SK-N-SH (cell line): ENCODE measurements at regions not wholly inside any gene's neighbourhood (a gene's known extent, or its start where the extent isn't known, plus 50 kb on each side); places are given as distances from the start of the nearest gene placed in this dataset.

Experiments used
- CTCF ChIA-PET: fragments of 300-600, 350-600 bp; formaldehyde crosslinking; extraction: SDS; loops from one replicate; lab custom pipeline; 2021; lab: Yijun Ruan, JAX
- POLR2A ChIA-PET: fragments of 350-600 bp; sonication (Branson Sonifier 250); formaldehyde crosslinking; extraction: SDS; loops from one replicate; lab custom pipeline; 2020; ENCODE audit warnings: antibody characterized with exemption, inconsistent platforms; lab: Yijun Ruan, JAX
- DNase-seq: peaks from one replicate; pipeline ENCODE4 v3.0.0; 2012
- H2AFZ ChIP-seq: fragments of 200-600 bp; sonication (generic); 2 replicates; pipeline ENCODE4 v1.8.1; 2016; ENCODE audit warnings: antibody characterized with exemption, mild to moderate bottlenecking, low read depth
- H3F3A ChIP-seq: fragments of 200-600 bp; sonication (generic); replicated peaks from 2 replicates; pipeline ENCODE3; 2016; ENCODE audit warnings: antibody characterized with exemption, mild to moderate bottlenecking; ENCODE audit not compliant: insufficient read depth
- H3K27ac ChIP-seq, 2 experiments: fragments of 200-500 bp in 1 of 2; fragments of 200-600 bp in 1 of 2; sonication (Bioruptor generic) in 1 of 2; sonication (generic), shearing (Covaris generic) in 1 of 2; 2 replicates each; pipeline versions ENCODE4 v1.5.1 to v1.6.1; 2014 to 2016; ENCODE audit warnings: low read depth in 2 of 2, inconsistent platforms in 1 of 2, low read length in 1 of 2, mild to moderate bottlenecking in 1 of 2, mixed read lengths in 1 of 2
- H3K27me3 ChIP-seq: fragments of 200-600 bp; sonication (generic), shearing (Covaris generic); 2 replicates; pipeline ENCODE4 v1.6.1; 2016; ENCODE audit warnings: mixed run types; ENCODE audit not compliant: insufficient read depth
- H3K36me3 ChIP-seq, 2 experiments: fragments of 200-500 bp in 1 of 2; fragments of 200-600 bp in 1 of 2; sonication (Bioruptor generic) in 1 of 2; sonication (generic) in 1 of 2; replicated peaks in 1 of 2; 2 replicates each; pipeline versions ENCODE3 to v1.5.1; 2014 to 2016; ENCODE audit warnings: low read length in 1 of 2, mild to moderate bottlenecking in 1 of 2; ENCODE audit not compliant: insufficient read depth in 2 of 2, control insufficient read depth in 1 of 2
- H3K4me1 ChIP-seq, 2 experiments: fragments of 200-500 bp in 1 of 2; fragments of 200-600 bp in 1 of 2; sonication (Bioruptor generic) in 1 of 2; sonication (generic), shearing (Covaris generic) in 1 of 2; 2 replicates each; pipeline versions ENCODE4 v1.5.1 to v1.6.1; 2014 to 2016; ENCODE audit warnings: low read depth in 1 of 2, low read length in 1 of 2, mixed run types in 1 of 2; ENCODE audit not compliant: insufficient read depth in 2 of 2, control insufficient read depth in 1 of 2
- H3K4me2 ChIP-seq: fragments of 200-600 bp; sonication (generic), shearing (Covaris generic); 2 replicates; pipeline ENCODE4 v1.6.1; 2017; ENCODE audit warnings: mixed run types
- H3K4me3 ChIP-seq, 2 experiments: fragments of 200-500 bp in 1 of 2; fragments of 200-600 bp in 1 of 2; sonication (Bioruptor generic) in 1 of 2; sonication (generic), shearing (Covaris generic) in 1 of 2; 2 replicates each; pipeline versions ENCODE4 v1.5.1 to v1.8.1; 2014 to 2016; ENCODE audit warnings: low read depth in 2 of 2, inconsistent platforms in 1 of 2, low read length in 1 of 2, mild to moderate bottlenecking in 1 of 2, mixed read lengths in 1 of 2, moderate library complexity in 1 of 2
- H3K79me2 ChIP-seq: fragments of 200-600 bp; sonication (generic); 2 replicates; pipeline ENCODE4 v1.8.1; 2017; ENCODE audit warnings: mild to moderate bottlenecking; ENCODE audit not compliant: insufficient read depth
- H3K9ac ChIP-seq: fragments of 200-600 bp; sonication (generic); 2 replicates; pipeline ENCODE4 v1.6.1; 2017; ENCODE audit warnings: mixed run types
- H3K9me2 ChIP-seq: fragments of 200-600 bp; sonication (generic); 2 replicates; pipeline ENCODE4 v1.6.1; 2017; ENCODE audit warnings: mixed run types
- H3K9me3 ChIP-seq: fragments of 200-600 bp; sonication (generic); 2 replicates; pipeline ENCODE4 v1.6.1; 2017; ENCODE audit warnings: mixed run types, mild to moderate bottlenecking, moderate library complexity
- H4K20me1 ChIP-seq: fragments of 200-600 bp; sonication (generic); 2 replicates; pipeline ENCODE4 v1.6.1; 2017; ENCODE audit warnings: mild to moderate bottlenecking, mixed run types; ENCODE audit not compliant: insufficient read depth
- CTCF ChIP-seq: fragments of 200-600 bp; sonication (generic); IDR thresholded peaks from 2 replicates; pipeline ENCODE4 v1.6.1; 2017; ENCODE audit warnings: antibody characterized with exemption, mild to moderate bottlenecking, moderate library complexity
- EP300 ChIP-seq, 2 experiments: IDR thresholded peaks; 2 replicates each; pipeline versions ENCODE4 v1.4.0 to v1.6.1; 2012; ENCODE audit warnings: borderline replicate concordance in 1 of 2, low read depth in 1 of 2, low read length in 1 of 2
- EZH2phosphoT487 ChIP-seq: fragments of 200-600 bp; sonication (generic); IDR thresholded peaks from 2 replicates; pipeline ENCODE4 v1.6.1; 2017; ENCODE audit warnings: low read depth, mixed run types, mild to moderate bottlenecking, antibody characterized with exemption, moderate library complexity, borderline replicate concordance
- FOSL2 ChIP-seq: IDR thresholded peaks from 2 replicates; pipeline ENCODE4 v1.4.0; 2012; ENCODE audit warnings: low read depth, mild to moderate bottlenecking, moderate library complexity, borderline replicate concordance
- FOXJ3 ChIP-seq: sonication (generic); formaldehyde crosslinking; IDR thresholded peaks from 2 replicates; pipeline ENCODE4 v1.5.1; 2020; ENCODE audit warnings: mild to moderate bottlenecking, missing genetic modification reagents
- GABPA ChIP-seq: IDR thresholded peaks from 2 replicates; pipeline ENCODE4 v1.4.0; 2012; ENCODE audit warnings: low read depth, mild to moderate bottlenecking
- JUND ChIP-seq: IDR thresholded peaks from 2 replicates; pipeline ENCODE4 v1.4.0; 2012
- MAX ChIP-seq: IDR thresholded peaks from 2 replicates; pipeline ENCODE4 v1.4.0; 2012; ENCODE audit warnings: low read depth
- NFIC ChIP-seq: IDR thresholded peaks from 2 replicates; pipeline ENCODE4 v1.4.0; 2012; ENCODE audit warnings: borderline replicate concordance
- NRF1 ChIP-seq: IDR thresholded peaks from 2 replicates; pipeline ENCODE4 v1.6.1; 2012; ENCODE audit warnings: low read depth, mild to moderate bottlenecking, low read length
- POLR2AphosphoS5 ChIP-seq: IDR thresholded peaks from 2 replicates; pipeline ENCODE4 v1.6.1; 2012; ENCODE audit warnings: low read depth, low read length
- RAD21 ChIP-seq: IDR thresholded peaks from 2 replicates; pipeline ENCODE4 v1.6.1; 2012; ENCODE audit warnings: mild to moderate bottlenecking, low read length
- SIN3A ChIP-seq: IDR thresholded peaks from 2 replicates; pipeline ENCODE4 v1.6.1; 2012; ENCODE audit warnings: low read depth, mild to moderate bottlenecking, low read length, moderate library complexity, borderline replicate concordance
- TAF1 ChIP-seq: IDR thresholded peaks from 2 replicates; pipeline ENCODE4 v1.6.1; 2012; ENCODE audit warnings: low read depth, mild to moderate bottlenecking, low read length, moderate library complexity, borderline replicate concordance
- TEAD4 ChIP-seq: IDR thresholded peaks from 2 replicates; pipeline ENCODE4 v1.4.0; 2012; ENCODE audit warnings: mild to moderate bottlenecking, borderline replicate concordance; ENCODE audit not compliant: insufficient read depth
- USF1 ChIP-seq: IDR thresholded peaks from 2 replicates; pipeline ENCODE4 v1.4.0; 2012; ENCODE audit warnings: low read depth, borderline replicate concordance
- USF2 ChIP-seq: fragments of 150-350 bp; IDR thresholded peaks from 2 replicates; pipeline ENCODE4 v1.6.1; 2017; ENCODE audit warnings: antibody characterized with exemption, low read length, low read depth, borderline replicate concordance
- YY1 ChIP-seq: IDR thresholded peaks from 2 replicates; pipeline ENCODE4 v1.4.0; 2012; ENCODE audit warnings: low read depth, mild to moderate bottlenecking
- WGBS: methylation state at CpG from one replicate; pipeline ENCODE4 v1.1.6; 2017; ENCODE audit warnings: low lambda C conversion rate; 5-methylcytosine and 5-hydroxymethylcytosine counted together
- TF ChIP-seq, protein P1 (sequence below): fragments of 150-350 bp; IDR thresholded peaks from 2 replicates; pipeline ENCODE4 v1.6.1; 2016; ENCODE audit warnings: mild to moderate bottlenecking, low read depth, low read length

- CTCF ChIA-PET: no interaction called here
- H3K9me3 ChIP-seq: no peaks in the 10 kb centered on the region; the same call in 1 of the 2 replicates
- H3K4me3 ChIP-seq: no peak overlapping the region
- H3K27me3 ChIP-seq: no peaks in the 10 kb centered on the region
- no peak for DNase-seq
- no peak overlapping the region for H3K9ac ChIP-seq
- TF ChIP-seq EP300 (IDR thresholded peaks at IDR 0.05; ENCODE audit: borderline replicate concordance in 1 of 2, low read depth in 1 of 2, low read length in 1 of 2): no peak
- no peak for TF ChIP-seq TAF1
- TF ChIP-seq JUND: no peak
- TF ChIP-seq TEAD4: no peak
- TF ChIP-seq, protein P1, sequence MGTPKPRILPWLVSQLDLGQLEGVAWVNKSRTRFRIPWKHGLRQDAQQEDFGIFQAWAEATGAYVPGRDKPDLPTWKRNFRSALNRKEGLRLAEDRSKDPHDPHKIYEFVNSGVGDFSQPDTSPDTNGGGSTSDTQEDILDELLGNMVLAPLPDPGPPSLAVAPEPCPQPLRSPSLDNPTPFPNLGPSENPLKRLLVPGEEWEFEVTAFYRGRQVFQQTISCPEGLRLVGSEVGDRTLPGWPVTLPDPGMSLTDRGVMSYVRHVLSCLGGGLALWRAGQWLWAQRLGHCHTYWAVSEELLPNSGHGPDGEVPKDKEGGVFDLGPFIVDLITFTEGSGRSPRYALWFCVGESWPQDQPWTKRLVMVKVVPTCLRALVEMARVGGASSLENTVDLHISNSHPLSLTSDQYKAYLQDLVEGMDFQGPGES: no peak
- no peak for TF ChIP-seq USF1
- no peak for TF ChIP-seq USF2
- TF ChIP-seq CTCF: no peak
- no peak for TF ChIP-seq FOXJ3 (CRISPR knock-in tag)
- TF ChIP-seq MAX: no peak
- TF ChIP-seq POLR2AphosphoS5: no peak
- no peak for TF ChIP-seq SIN3A
- TF ChIP-seq YY1: no peak
- TF ChIP-seq RAD21: no peak
- TF ChIP-seq EZH2phosphoT487: no peak
- no peak for TF ChIP-seq NRF1
- no peak for TF ChIP-seq GABPA
- TF ChIP-seq NFIC: no peak
- no peak for TF ChIP-seq FOSL2
- TF ChIP-seq, all 33 proteins: peak for 0
- Histone ChIP-seq H2AFZ (no peak overlapping the region), H3K36me3 (no peaks in the 10 kb centered on the region), H3F3A (no peaks in the 10 kb centered on the region), H3K9me2 (no peaks in the 10 kb centered on the region), H3K27ac (no peak overlapping the region), H3K79me2 (no peaks in the 10 kb centered on the region), H3K4me2 (no peak overlapping the region), H4K20me1 (no peaks in the 10 kb centered on the region), H3K4me1 (no peaks in the 10 kb centered on the region)
- WGBS: 28% methylated on average over 2 of the region's 2 CpGs
- POLR2A ChIA-PET: no interaction called here
Observed at GRCh38 chr2:211204456-211204855, 648.1 kb downstream of the CPS1 start.
